ENCODE measurements at regions not wholly inside any gene's neighbourhood (a gene's known extent, or its start where the extent isn't known, plus 50 kb on each side); places are given as distances from the start of the nearest gene placed in this dataset.

DNA sequence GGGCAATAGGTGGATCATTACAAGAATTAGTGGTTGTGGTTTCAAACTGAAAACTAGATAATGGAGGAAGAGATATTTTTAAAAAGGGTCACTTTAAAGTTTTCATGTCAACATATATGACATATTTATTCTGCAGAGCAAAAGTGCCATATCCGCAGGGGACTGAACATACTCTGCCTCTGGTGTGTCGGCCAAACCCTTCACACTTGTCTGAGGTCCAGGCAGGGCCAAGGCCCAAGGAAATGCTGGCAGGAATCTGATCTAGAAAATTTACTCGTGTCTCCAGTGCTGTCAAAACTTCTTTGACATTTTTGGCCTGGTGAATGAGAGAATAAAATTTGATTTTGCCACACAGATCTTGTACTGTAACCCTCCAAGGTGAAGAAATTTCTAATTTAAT is 562.3 kb downstream of the CCSER2 start:
- no peak for DNase-seq (ENCODE audit: insufficient read length)
- TF ChIP-seq POLR2AphosphoS5 (IDR thresholded peaks at IDR 0.05; ENCODE audit: low read depth, low read length) = no peak
- no peak for FAIRE-seq

DNA sequence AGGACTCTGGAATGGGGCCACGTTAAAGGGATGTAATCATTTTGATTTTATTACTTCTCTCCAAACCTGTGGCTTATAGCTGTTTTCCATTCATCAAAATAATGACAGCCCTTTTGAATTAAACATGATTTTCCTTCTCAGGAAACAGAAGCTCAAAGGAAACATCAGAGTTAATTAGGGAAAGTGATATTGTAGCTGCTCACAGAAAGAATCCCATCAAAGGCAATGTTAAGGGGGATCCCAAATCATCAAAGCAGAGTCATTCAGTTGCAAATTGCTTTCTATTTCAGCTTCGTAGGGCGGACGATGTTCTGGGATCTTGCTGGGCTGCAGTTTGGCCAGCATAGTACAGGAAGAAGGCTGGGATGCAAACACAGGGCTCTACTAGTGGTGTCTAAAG is 563.2 kb downstream of the CCSER2 start:
- no peak for DNase-seq (ENCODE audit: insufficient read length)
- FAIRE-seq = no peak
- TF ChIP-seq POLR2A (IDR thresholded peaks at IDR 0.05; ENCODE audit: low read depth, low read length) (no peak), TAF1 (IDR thresholded peaks at IDR 0.05; ENCODE audit: borderline replicate concordance, low read depth, low read length) (no peak), POLR2AphosphoS5 (IDR thresholded peaks at IDR 0.05; ENCODE audit: low read depth, low read length) (no peak)

DNA sequence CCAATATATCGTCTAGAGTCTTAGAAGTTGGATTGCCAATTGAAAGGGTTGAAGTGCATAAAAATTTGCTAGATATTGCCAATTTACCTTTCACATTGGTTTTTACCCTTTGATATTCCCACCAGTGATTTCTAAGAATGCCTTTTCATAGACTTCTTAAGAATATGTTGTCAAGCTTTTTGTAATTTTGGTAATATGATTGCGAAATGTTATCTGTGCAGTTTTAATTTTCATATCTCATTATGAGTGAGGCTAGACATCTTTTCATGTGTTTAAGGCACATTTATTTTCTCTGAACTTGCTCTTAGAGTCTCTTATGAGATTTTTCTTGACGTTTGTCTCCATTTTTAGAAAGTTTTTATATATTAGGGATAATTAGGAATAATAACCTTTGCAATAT is 567.2 kb downstream of the CCSER2 start:
- FAIRE-seq (no peak), DNase-seq (ENCODE audit: insufficient read length) (no peak)
- TF ChIP-seq POLR2AphosphoS5 (IDR thresholded peaks at IDR 0.05; ENCODE audit: low read depth, low read length) = no peak

DNA sequence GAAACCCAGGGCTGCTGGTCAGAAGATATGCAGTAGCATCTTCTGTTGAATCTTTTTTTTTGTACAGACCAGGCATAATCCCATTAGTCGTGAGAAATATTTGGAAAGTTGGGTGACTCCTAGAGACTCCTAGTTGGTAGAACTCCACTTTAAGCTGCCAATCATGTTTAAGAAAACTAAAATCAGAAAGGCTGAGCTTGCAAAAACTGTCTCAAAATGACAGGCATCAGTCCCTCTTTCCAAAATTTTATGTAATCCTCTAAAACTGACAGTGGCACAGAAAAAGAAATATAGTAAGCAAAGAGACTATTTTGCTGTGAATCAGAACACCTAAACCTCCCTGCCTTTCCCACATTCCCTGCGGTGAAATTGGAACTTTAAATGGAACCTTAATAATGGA is 568.5 kb downstream of the CCSER2 start:
- TF ChIP-seq POLR2AphosphoS5 (IDR thresholded peaks at IDR 0.05; ENCODE audit: low read depth, low read length) = no peak
- TF ChIP-seq TAF1 (IDR thresholded peaks at IDR 0.05; ENCODE audit: borderline replicate concordance, low read depth, low read length) = no peak
- no peak for TF ChIP-seq POLR2A (IDR thresholded peaks at IDR 0.05; ENCODE audit: low read depth, low read length)
- FAIRE-seq (no peak), DNase-seq (ENCODE audit: insufficient read length) (no peak)

DNA sequence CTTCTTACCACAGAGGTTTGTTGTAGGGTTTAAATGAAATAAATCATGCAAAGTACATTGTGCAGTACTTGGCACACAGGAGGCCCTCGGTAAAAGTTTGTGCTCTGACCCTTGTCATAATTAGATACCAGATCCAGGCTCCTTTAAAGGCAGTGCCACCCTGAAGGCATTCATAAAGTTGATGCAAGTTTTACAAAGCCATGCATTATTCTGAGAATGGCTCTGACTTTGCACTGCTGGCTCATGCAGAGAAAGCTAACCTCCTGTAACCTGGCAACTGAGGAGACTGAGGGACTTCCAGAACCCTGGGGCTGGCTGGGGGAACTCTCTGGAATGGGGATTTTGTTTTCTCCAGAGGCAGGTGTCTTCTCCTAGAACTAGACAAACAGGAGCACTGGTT is 570.9 kb downstream of the CCSER2 start:
- TF ChIP-seq POLR2AphosphoS5 (IDR thresholded peaks at IDR 0.05; ENCODE audit: low read depth, low read length) = no peak
- TF ChIP-seq POLR2A (IDR thresholded peaks at IDR 0.05; ENCODE audit: low read depth, low read length) = no peak
- no peak for TF ChIP-seq TAF1 (IDR thresholded peaks at IDR 0.05; ENCODE audit: borderline replicate concordance, low read depth, low read length)
- FAIRE-seq = no peak
- DNase-seq (ENCODE audit: insufficient read length) = no peak

DNA sequence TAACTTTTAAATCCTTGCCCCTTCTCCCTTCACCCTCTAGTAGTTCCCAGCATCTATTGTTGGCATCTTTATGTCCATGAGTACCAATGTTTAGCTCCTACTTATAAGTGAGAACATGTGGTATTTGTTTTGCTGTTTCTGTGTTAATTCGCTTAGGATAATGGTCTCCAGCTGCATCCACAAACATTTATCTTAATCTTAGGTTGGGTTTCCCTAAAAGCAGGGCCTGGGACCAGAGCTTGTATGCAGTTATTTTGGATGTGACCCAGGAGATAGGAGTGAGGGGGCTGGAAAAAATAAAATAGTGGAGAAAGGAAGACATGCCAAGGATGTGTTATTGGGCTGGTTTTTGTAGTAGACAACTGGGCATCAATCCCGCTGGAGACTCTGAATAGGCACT is 571.8 kb downstream of the CCSER2 start:
- no peak for DNase-seq (ENCODE audit: insufficient read length)
- no peak for TF ChIP-seq POLR2A (IDR thresholded peaks at IDR 0.05; ENCODE audit: low read depth, low read length)
- no peak for TF ChIP-seq POLR2AphosphoS5 (IDR thresholded peaks at IDR 0.05; ENCODE audit: low read depth, low read length)
- TF ChIP-seq TAF1 (IDR thresholded peaks at IDR 0.05; ENCODE audit: borderline replicate concordance, low read depth, low read length) = no peak
- no peak for FAIRE-seq

DNA sequence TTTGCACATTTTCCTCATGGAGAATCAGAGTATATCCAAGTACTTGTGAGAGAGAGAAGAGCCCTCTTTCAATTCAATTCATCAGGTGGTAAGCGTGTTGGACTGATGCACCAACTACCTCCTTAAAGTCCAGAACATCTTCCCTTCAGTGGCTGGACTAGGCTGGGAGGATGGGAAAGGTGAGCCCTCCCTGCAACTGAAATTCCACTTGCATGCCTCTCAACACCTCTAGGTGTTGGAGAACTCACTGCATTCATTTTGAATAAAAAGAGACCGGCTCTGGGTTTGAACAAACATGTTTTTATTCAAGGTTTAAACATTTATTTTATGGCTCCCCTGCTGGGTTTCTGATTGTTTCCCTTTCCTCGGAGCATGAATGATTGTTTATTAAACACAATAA is 573.5 kb downstream of the CCSER2 start:
- no peak for FAIRE-seq
- TF ChIP-seq POLR2AphosphoS5 (IDR thresholded peaks at IDR 0.05; ENCODE audit: low read depth, low read length) = no peak
- TF ChIP-seq TAF1 (IDR thresholded peaks at IDR 0.05; ENCODE audit: borderline replicate concordance, low read depth, low read length) = no peak
- TF ChIP-seq POLR2A (IDR thresholded peaks at IDR 0.05; ENCODE audit: low read depth, low read length) = no peak
- DNase-seq (ENCODE audit: insufficient read length) = no peak

DNA sequence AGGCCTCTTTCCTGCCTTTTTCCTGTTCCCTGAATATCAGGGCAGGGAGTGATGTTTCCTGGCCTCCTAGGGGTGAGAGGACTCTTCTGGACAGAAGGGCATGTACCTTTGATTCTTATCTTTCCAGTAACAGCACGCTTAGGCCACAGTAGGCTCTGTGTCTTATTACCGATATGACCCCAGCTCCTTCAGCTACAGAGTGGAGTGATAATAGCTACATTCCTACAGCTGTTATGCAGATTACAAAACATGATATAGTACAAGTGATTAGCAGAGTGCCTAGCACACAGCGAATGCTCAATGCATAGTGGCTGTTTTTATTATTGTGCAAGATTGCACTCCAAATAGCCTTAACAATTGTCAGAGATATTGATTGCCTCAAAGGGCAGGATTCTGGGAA is 574.2 kb downstream of the CCSER2 start:
- TF ChIP-seq POLR2A (IDR thresholded peaks at IDR 0.05; ENCODE audit: low read depth, low read length) = no peak
- TF ChIP-seq TAF1 (IDR thresholded peaks at IDR 0.05; ENCODE audit: borderline replicate concordance, low read depth, low read length) = no peak
- TF ChIP-seq POLR2AphosphoS5 (IDR thresholded peaks at IDR 0.05; ENCODE audit: low read depth, low read length) = no peak
- DNase-seq (ENCODE audit: insufficient read length) (no peak), FAIRE-seq (no peak)

DNA sequence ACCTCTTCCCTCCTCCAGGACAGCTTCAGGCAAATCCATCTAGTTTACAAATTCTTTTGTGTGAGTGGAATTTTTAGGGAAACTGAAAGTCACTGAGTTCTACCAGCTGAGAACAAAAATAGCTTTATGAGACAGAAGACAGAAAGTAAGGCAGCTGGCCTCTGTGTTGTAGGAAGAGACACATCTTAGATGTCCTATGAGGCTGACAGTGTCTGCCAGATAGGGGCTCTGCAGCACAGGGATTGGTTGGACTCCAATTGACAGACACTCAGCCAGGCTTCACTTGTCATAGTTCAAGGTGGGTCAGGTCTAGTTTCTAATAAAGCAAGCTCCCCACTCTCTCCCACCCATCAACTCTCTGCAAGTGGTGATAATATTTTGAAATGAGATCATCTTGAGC is 574.9 kb downstream of the CCSER2 start:
- DNase-seq (ENCODE audit: insufficient read length) (no peak), FAIRE-seq (no peak)
- TF ChIP-seq POLR2AphosphoS5 (IDR thresholded peaks at IDR 0.05; ENCODE audit: low read depth, low read length) = no peak
- no peak for TF ChIP-seq POLR2A (IDR thresholded peaks at IDR 0.05; ENCODE audit: low read depth, low read length)
- TF ChIP-seq TAF1 (IDR thresholded peaks at IDR 0.05; ENCODE audit: borderline replicate concordance, low read depth, low read length) = no peak

DNA sequence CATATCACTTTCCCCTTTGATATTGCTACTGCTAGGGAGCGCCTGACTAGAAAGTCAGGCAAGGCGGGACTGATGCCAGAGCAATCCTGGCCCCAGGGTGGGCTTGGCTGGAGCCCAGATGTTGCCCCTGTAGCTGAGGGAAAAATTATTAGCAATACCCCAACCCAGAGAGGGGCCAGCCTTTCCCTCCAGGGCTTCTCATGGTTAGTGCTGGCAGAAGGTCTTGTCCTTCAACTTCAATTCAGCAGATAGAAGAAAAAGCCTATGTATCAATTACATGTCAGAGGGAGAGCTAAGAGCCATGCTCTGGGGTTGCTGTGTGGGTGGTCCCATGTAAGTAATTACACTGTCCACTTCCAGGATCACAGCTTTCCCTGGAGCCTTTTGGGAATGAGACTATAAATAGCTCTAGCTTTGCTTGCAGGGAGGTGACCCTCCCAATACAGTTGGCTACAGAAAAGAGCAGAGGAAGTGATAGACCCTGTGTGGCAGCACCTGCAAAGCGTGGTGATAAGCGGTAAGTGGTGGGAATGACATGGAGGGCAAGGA is 579.1 kb downstream of the CCSER2 start:
- TF ChIP-seq POLR2AphosphoS5 (IDR thresholded peaks at IDR 0.05; ENCODE audit: low read depth, low read length) = no peak
- TF ChIP-seq TAF1 (IDR thresholded peaks at IDR 0.05; ENCODE audit: borderline replicate concordance, low read depth, low read length) = no peak
- no peak for TF ChIP-seq POLR2A (IDR thresholded peaks at IDR 0.05; ENCODE audit: low read depth, low read length)
- FAIRE-seq = no peak
- no peak for DNase-seq (ENCODE audit: insufficient read length)

DNA sequence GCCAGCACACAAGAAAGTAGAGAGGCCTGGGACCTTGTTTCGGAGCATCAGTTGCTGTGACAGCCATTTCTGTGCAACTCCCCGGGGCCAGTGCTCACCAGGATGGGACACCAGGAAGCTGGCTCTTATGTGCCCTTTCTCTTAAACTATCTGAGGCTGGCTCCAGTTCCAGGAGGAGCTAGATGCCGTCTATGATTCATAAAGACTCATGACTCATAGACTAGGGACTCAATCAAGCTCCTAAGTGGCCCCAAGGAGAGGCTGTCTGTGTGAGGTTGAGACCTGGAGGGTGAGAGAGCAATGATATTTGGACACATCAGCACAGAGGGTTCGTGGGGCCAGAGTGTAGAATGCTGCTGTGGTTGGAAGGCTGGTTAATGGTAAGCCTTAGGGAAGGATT is 580.1 kb downstream of the CCSER2 start:
- FAIRE-seq = no peak
- no peak for TF ChIP-seq POLR2AphosphoS5 (IDR thresholded peaks at IDR 0.05; ENCODE audit: low read depth, low read length)
- no peak for TF ChIP-seq POLR2A (IDR thresholded peaks at IDR 0.05; ENCODE audit: low read depth, low read length)
- no peak for TF ChIP-seq TAF1 (IDR thresholded peaks at IDR 0.05; ENCODE audit: borderline replicate concordance, low read depth, low read length)
- no peak for DNase-seq (ENCODE audit: insufficient read length)

DNA sequence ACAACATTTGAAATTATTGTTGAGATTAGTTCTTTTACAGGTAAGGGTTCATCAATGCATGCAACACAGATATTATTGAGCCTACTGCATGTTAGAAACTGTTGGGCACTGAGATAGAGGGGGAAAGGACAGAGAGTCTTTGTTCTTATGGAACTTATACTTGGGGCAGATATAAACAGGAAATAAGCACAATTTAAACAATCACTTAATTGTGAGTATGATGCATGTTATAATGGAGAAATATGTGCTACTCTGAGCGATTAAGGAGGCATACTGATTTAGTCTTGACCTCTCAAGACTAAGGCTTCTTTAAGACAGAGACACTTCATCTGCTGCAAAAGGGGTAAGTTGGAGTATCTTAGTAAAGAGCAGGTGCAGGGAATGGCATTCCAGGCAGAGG is 593.3 kb downstream of the CCSER2 start:
- TF ChIP-seq POLR2AphosphoS5 (IDR thresholded peaks at IDR 0.05; ENCODE audit: low read depth, low read length) (no peak), TAF1 (IDR thresholded peaks at IDR 0.05; ENCODE audit: borderline replicate concordance, low read depth, low read length) (no peak), POLR2A (IDR thresholded peaks at IDR 0.05; ENCODE audit: low read depth, low read length) (no peak)
- no peak for DNase-seq (ENCODE audit: insufficient read length)
- no peak for FAIRE-seq

DNA sequence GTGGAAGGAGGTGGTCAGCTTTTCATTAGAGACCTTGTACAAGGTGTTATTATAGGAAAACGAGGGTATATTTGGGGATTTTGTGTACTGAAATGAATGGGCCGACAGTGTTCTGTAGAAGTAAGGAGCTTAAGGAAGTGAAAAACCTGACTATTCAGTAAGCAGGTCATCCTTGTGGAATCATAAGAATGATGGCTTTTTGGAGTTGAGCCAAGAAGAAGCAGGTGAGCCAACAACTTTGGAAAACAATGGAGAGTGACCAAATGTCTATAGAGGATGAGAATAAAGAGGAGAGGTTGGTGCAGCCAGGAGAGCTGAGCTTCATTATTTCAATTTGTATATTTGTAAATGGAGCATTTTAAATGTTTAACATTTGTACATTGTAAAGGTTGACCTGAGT is 595.7 kb downstream of the CCSER2 start:
- TF ChIP-seq TAF1 (IDR thresholded peaks at IDR 0.05; ENCODE audit: borderline replicate concordance, low read depth, low read length) = no peak
- no peak for TF ChIP-seq POLR2A (IDR thresholded peaks at IDR 0.05; ENCODE audit: low read depth, low read length)
- TF ChIP-seq POLR2AphosphoS5 (IDR thresholded peaks at IDR 0.05; ENCODE audit: low read depth, low read length) = no peak
- DNase-seq (ENCODE audit: insufficient read length) (no peak), FAIRE-seq (no peak)

Measured in GM12892 (cell line).